ENCODE measurements at regions not wholly inside any gene's neighbourhood (a gene's known extent, or its start where the extent isn't known, plus 50 kb on each side); places are given as distances from the start of the nearest gene placed in this dataset.
"Not testable (repeated sequence)": the region's sequence is repeated elsewhere in the genome, so short reads cannot be mapped to it uniquely, and the experiment has no call there.

GRCh38 chr2:129188451-129188850 is 791.0 kb upstream of the RAB6C start:
- DNase-seq = no peak

GRCh38 chr2:129189617-129190319 is 789.7 kb upstream of the RAB6C start:
- no peak for DNase-seq

GRCh38 chr2:129190494-129190893 is 789.0 kb upstream of the RAB6C start:
- no peak for DNase-seq

DNA sequence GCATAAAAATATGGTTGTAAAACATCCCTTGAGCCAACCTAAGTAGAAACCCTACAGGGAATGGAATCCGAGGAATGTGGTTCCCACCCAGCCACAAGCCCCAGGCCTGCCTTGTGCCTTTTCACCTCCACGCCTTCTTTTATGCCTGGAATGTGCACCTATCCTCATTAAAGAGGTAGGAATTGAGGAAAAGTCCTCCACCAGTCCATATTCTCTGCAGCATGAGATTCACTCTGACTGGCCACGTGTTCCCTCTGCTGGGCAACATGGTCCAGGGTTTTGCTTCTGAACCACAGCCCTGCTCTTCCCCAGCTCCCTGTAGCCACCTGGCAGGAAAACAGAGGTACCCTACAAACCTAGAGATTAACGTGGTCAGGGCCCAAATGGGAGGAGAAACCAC is 787.9 kb upstream of the RAB6C start:
- DNase-seq = no peak

GRCh38 chr2:129192117-129192516 is 787.3 kb upstream of the RAB6C start:
- no peak for DNase-seq

DNA sequence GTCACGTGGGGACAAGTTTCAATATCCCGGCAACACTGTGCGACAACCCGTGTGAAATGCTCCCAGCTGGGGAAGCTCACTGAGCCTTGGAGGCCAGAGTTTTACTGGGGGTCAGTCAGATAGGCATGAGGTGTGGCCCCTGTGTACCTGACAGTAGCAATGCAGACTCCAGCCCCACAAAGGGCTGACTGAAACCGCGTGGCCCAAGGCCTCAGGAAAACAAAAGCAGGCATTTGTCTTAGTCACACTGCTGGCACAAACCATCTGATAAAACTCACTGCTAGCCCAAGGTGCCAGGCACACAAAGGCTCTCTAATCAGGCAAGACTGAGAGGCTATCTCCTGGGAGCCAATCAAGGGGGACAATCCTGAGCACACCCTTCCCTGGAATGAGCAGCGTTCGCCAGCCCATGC is 786.6 kb upstream of the RAB6C start:
- no peak for DNase-seq

GRCh38 chr2:129193961-129194360 is 785.5 kb upstream of the RAB6C start:
- DNase-seq = no peak

DNA sequence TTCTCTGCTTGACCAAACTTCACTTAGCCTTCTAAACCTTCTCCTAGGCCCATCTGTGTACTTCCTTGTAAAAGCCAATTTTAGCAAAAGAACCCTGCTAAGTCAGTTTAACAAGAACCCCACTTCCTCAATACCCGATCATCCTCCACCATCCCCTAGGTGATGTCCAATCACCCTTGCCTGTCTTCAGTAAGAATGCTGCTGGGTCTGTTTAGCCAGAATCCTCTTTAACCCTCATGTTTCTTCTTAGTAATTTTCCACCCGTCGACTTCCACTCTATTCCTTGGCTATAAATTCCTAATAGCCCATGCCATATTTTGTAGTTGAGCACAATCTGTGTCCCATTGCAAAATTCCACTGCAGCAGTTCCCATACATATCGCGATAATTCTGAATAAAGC is 780.0 kb upstream of the RAB6C start:
- DNase-seq = no peak

GRCh38 chr2:129201696-129202095 is 777.8 kb upstream of the RAB6C start:
- DNase-seq = no peak

GRCh38 chr2:129203331-129203730 is 776.1 kb upstream of the RAB6C start:
- no peak for DNase-seq

DNA sequence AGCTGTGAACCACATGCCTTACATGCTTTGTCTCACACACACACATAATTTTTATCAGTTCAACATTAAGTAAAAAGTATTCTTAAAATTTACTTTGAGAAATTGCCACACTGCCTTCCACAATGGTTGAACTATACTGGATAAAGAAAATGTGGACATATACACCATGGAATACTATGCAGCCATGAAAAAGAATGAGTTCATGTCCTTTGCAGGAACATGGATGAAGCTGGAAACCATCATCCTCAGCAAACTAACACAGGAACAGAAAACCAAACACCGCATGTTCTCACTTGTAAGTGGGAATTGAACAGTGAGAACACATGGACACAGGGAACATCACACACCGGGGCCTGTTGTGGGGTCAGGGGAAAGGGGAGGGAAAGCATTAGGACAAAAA is 774.9 kb upstream of the RAB6C start:
- not testable (repeated sequence) for DNase-seq

DNA sequence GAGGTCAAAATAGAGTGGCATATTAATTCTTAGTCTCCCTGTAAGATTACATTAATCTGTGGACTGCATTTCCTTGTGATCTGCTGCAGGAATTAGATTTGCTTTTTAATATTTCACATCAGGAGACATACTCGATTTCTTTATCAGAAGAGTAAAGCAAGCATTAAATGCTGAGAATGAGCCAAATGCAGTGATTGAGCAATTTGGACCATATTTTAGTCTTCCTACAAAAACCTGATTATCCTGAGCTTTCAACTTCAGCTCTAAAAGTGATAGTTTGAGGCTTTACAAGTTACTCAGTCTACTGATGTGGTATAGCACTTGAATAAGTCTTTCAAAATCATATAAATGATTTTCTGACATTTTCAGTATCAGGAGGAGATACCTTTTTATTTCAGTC is 774.3 kb upstream of the RAB6C start:
- DNase-seq = no peak

DNA sequence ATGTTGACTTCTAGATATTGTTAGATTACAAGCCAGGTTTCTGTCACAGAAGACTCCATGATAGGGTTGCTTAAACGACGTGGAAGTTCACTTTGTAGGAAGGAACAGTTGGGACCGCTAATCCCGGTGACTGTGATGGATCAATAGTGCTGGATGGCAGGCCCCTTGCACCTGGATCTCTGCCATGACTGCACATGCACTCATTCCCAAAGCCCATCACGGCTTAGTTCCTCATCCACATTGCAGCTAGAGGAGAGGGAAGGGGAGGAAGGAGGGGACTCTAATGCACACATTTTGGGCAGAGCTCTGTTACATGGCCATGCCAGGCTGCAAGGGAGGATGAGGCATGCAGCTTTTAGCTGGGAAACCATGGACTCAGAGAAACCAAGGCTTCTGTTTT is 773.7 kb upstream of the RAB6C start:
- DNase-seq = no peak

DNA sequence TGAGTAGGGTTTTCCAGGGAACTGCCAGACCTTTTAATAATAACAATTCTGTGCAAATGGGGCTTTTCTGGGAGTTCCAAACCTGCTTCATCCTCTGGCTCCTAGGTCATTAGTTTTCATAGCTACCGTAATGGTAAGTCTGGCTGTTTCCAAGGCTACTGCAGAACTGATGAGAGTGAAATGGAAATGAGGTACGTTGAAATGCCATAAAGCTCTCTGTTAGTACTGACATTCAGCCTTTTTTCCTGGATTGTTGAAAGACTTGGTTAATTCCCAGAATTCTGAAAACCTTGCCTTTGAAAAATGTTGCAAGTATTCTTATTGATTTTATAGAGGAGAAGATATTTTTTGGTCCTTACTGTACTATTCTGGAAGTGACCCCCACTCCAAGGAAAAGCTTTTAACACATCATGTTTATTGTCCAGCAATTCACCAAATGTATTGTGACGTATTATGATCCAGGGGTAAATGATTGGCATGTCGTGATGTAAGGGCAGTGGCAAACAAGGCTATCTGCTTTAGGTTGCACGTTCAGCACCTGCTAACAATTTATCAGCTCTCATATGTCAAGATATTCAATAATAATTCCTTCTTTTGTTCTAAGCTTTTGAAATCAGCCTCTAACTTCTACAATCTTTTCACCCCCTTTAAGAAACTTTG is 767.0 kb upstream of the RAB6C start:
- no peak for DNase-seq

- no peak for DNase-seq
Observed at GRCh38 chr2:129224022-129224421, 755.4 kb upstream of the RAB6C start.

- no peak for DNase-seq
Observed at GRCh38 chr2:129224486-129224885, 755.0 kb upstream of the RAB6C start.

GRCh38 chr2:129229196-129229595 is 750.3 kb upstream of the RAB6C start:
- no peak for DNase-seq

- DNase-seq = no peak
Observed at GRCh38 chr2:129229830-129230441, 749.5 kb upstream of the RAB6C start.

DNA sequence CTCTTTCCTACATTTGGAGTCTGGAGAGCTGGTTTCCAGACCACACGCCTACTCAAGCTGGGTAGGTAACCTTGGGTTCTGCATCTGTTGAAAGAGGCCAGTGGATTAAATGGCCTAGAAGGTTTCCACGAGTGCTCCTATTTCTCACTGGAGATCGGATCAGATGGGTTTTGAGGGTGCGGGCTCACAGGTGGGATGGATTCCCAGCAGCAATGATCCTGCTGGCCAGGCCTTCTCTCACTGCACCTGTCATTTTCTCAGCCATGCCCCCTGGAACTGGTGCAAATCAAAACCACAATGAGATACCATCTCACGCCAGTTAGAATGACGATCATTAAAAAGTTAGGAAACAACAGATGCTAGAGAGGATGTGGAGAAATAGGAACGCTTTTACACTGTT is 747.5 kb upstream of the RAB6C start:
- no peak for DNase-seq

GRCh38 chr2:129233166-129233565 is 746.3 kb upstream of the RAB6C start:
- DNase-seq = no peak

DNA sequence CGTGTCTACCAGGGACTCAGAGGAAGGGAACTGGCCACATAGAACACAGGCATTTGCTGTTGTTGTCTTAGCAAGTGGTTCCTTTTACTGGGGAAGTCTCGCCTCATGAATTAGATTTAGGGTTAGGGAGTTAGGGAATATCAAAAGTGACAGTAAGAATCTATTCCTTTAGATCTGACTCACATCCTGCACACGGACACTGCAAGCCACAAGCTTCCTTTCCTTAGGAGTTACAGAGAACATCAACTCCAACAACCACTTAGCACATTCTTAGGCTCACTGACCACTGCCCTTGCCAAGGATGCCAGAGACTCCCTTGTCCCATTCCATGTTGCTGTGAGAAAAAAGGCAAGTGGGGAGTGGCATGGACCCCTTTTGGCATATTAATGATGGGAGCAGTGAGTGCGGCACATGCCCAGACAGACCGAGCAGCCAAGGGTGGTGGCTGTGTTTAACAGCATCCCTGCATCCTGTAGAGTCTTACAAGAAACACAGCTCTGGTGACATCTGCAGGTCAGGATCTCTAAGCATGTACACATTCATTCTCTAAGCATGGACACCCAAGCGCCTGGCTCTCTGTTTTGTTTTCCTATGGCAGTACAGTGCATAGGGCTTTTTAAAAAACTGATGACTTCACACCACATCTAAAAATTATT is 745.6 kb upstream of the RAB6C start:
- DNase-seq = peak in 1 of 5 experiments; percentile 6

- DNase-seq = no peak
Observed at GRCh38 chr2:129236601-129237000, 742.9 kb upstream of the RAB6C start.

GRCh38 chr2:129237966-129238725 is 741.3 kb upstream of the RAB6C start:
- DNase-seq = no peak

Measured in T-helper 2 cell (primary cell).